HS-5 (cell line): ENCODE measurements at regions not wholly inside any gene's neighbourhood (a gene's known extent, or its start where the extent isn't known, plus 50 kb on each side); places are given as distances from the start of the nearest gene placed in this dataset.

Experiments used
- DNase-seq: peaks from one replicate; pipeline ENCODE4 v3.0.0-alpha.2; 2012; ENCODE audit warnings: low read depth

- no peak for DNase-seq
Observed at GRCh38 chr10:81784111-81784597, 90.8 kb upstream of the NRG3 start.

GRCh38 chr10:81792729-81793128 lies 82.3 kb upstream of the NRG3 start:
- DNase-seq, result no peak

GRCh38 chr10:81806842-81807241 lies 68.2 kb upstream of the NRG3 start:
- DNase-seq, result no peak

GRCh38 chr10:81814842-81815241 lies 60.2 kb upstream of the NRG3 start:
- DNase-seq, result no peak

GRCh38 chr10:81817596-81818170 lies 57.3 kb upstream of the NRG3 start:
- no peak for DNase-seq

GRCh38 chr10:81820418-81820817 lies 54.6 kb upstream of the NRG3 start:
- DNase-seq, result no peak
